HCT116 (cell line): ENCODE measurements at regions not wholly inside any gene's neighbourhood (a gene's known extent, or its start where the extent isn't known, plus 50 kb on each side); places are given as distances from the start of the nearest gene placed in this dataset.

Experiments
- ATAC-seq: fragments of 200-7000 bp; cut with Tn5 transposase; 2 replicates; pipeline ENCODE4 v1.9.1; 2020; ENCODE audit warnings: mild to moderate bottlenecking, moderate library complexity
- BruUV-seq: library from RNA; stranded (reverse); fragments of 400-500 nt; replicated peaks from 2 replicates; lab custom pipeline; 2021; lab: Mats Ljungman, UMichigan
- CTCF ChIA-PET: fragments of 300-600 bp; sonication (Branson Sonifier 250); formaldehyde crosslinking; loops from one replicate; lab custom pipeline; 2021; ENCODE audit warnings: antibody characterized with exemption; lab: Charles Lee
- POLR2A ChIA-PET: fragments of 300-600, 350-600 bp; sonication (Branson Sonifier 250); formaldehyde crosslinking; loops from one replicate; lab custom pipeline; 2021; ENCODE audit warnings: antibody characterized with exemption; lab: Charles Lee
- RAD21 ChIA-PET, 2 experiments: fragments of 300-600 bp; sonication (Branson Sonifier 250); formaldehyde crosslinking; loops; one replicate each; lab custom pipeline; 2023; ENCODE audit warnings: low total read pairs in 2 of 2; ENCODE audit not compliant: uncharacterized antibody in 2 of 2, unreplicated experiment in 2 of 2, low non-redundant PET in 1 of 2; lab: Charles Lee
- DNase-seq: peaks from one replicate; pipeline ENCODE4 v3.0.0-alpha.2; 2010; ENCODE audit warnings: low read depth, low spot score
- H2AFZ ChIP-seq: fragments of 200-600 bp; shearing (Covaris generic), sonication (generic); 2 replicates; pipeline ENCODE4 v1.6.1; 2017; ENCODE audit warnings: low read depth, mixed run types, mixed read lengths, antibody characterized with exemption, low read length; ENCODE audit not compliant: poor library complexity, severe bottlenecking
- H3K27ac ChIP-seq: 2 replicates; pipeline ENCODE4 v1.5.1; 2012; ENCODE audit warnings: low read depth, low read length
- H3K27me3 ChIP-seq: fragments of 200-600 bp; sonication (generic); 2 replicates; pipeline ENCODE4 v1.6.1; 2016; ENCODE audit warnings: mixed run types, low read length, mixed read lengths; ENCODE audit not compliant: insufficient read depth
- H3K36me3 ChIP-seq, 2 experiments: fragments of 200-500 bp in 1 of 2; fragments of 200-600 bp in 1 of 2; sonication (Bioruptor generic) in 1 of 2; sonication (generic) in 1 of 2; 2 replicates each; pipeline versions ENCODE4 v1.5.1 to v1.6.1; 2014 to 2016; ENCODE audit warnings: low read length in 2 of 2, inconsistent platforms in 1 of 2, mixed read lengths in 1 of 2, mixed run types in 1 of 2; ENCODE audit not compliant: insufficient read depth in 2 of 2, control insufficient read depth in 1 of 2
- H3K4me1 ChIP-seq, 2 experiments: fragments of 200-600 bp in 1 of 2; sonication (generic) in 1 of 2; 2 replicates each; pipeline versions ENCODE4 v1.5.1 to v1.6.1; 2012 to 2017; ENCODE audit warnings: low read length in 2 of 2, inconsistent platforms in 1 of 2, mild to moderate bottlenecking in 1 of 2, mixed read lengths in 1 of 2, mixed run types in 1 of 2, moderate library complexity in 1 of 2; ENCODE audit not compliant: insufficient read depth in 2 of 2, control insufficient read depth in 1 of 2
- H3K4me2 ChIP-seq: fragments of 200-600 bp; sonication (generic); 2 replicates; pipeline ENCODE4 v1.6.1; 2017; ENCODE audit warnings: mixed run types, low read length, mixed read lengths
- H3K4me3 ChIP-seq, 2 experiments: fragments of 200-600 bp in 1 of 2; sonication (generic) in 1 of 2; replicated peaks in 1 of 2; 2 replicates each; pipeline ENCODE4 v1.5.1; 2011 to 2016; ENCODE audit warnings: low read length in 2 of 2, control low read depth in 1 of 2, low read depth in 1 of 2, mild to moderate bottlenecking in 1 of 2, mixed read lengths in 1 of 2, mixed run types in 1 of 2
- H3K79me2 ChIP-seq: fragments of 200-600 bp; sonication (generic); 2 replicates; pipeline ENCODE4 v1.6.1; 2017; ENCODE audit warnings: mild to moderate bottlenecking, mixed run types, low read length, moderate library complexity, mixed read lengths; ENCODE audit not compliant: insufficient read depth
- H3K9ac ChIP-seq: fragments of 200-600 bp; sonication (generic); 2 replicates; pipeline ENCODE4 v1.6.1; 2016; ENCODE audit warnings: low read length, mixed read lengths
- H3K9me2 ChIP-seq: fragments of 200-600 bp; sonication (generic), shearing (Covaris generic); 2 replicates; pipeline ENCODE4 v1.6.1; 2017; ENCODE audit warnings: mixed run types, mild to moderate bottlenecking, moderate library complexity; ENCODE audit not compliant: insufficient read depth
- H3K9me3 ChIP-seq, 2 experiments: fragments of 200-500 bp in 1 of 2; fragments of 200-600 bp in 1 of 2; sonication (Bioruptor generic) in 1 of 2; sonication (generic) in 1 of 2; 2 replicates each; pipeline ENCODE4 v1.6.1; 2014 to 2017; ENCODE audit warnings: low read length in 2 of 2, mixed read lengths in 2 of 2, inconsistent platforms in 1 of 2, low read depth in 1 of 2, mild to moderate bottlenecking in 1 of 2, mixed run types in 1 of 2, moderate library complexity in 1 of 2; ENCODE audit not compliant: control insufficient read depth in 1 of 2, insufficient read depth in 1 of 2
- H4K20me1 ChIP-seq: fragments of 200-600 bp; sonication (generic), shearing (Covaris generic); 2 replicates; pipeline ENCODE4 v1.6.1; 2017; ENCODE audit warnings: mixed run types, mild to moderate bottlenecking, moderate library complexity; ENCODE audit not compliant: insufficient read depth
- CBX3 ChIP-seq: IDR thresholded peaks from 2 replicates; pipeline ENCODE4 v1.6.1; 2012; ENCODE audit warnings: low read depth
- CEBPB ChIP-seq: IDR thresholded peaks from 2 replicates; pipeline ENCODE4 v1.6.1; 2012; ENCODE audit warnings: low read depth
- EGR1 ChIP-seq: IDR thresholded peaks from 2 replicates; pipeline ENCODE4 v1.6.1; 2012; ENCODE audit warnings: low read depth
- EZH2 ChIP-seq: fragments of 200-600 bp; sonication (generic); IDR thresholded peaks from 2 replicates; pipeline ENCODE4 v1.6.1; 2017; ENCODE audit warnings: antibody characterized with exemption, mixed run types
- EZH2phosphoT487 ChIP-seq: fragments of 200-600 bp; IDR thresholded peaks from 2 replicates; pipeline ENCODE4 v1.6.1; 2018; ENCODE audit warnings: antibody characterized with exemption, borderline replicate concordance
- FOSL1 ChIP-seq: IDR thresholded peaks from 2 replicates; pipeline ENCODE4 v1.6.1; 2012; ENCODE audit warnings: low read depth
- JUND ChIP-seq: IDR thresholded peaks from 2 replicates; pipeline ENCODE4 v1.6.1; 2012
- POLR2A ChIP-seq: IDR thresholded peaks from 2 replicates; pipeline ENCODE4 v1.7.0; 2011; ENCODE audit warnings: borderline replicate concordance; ENCODE audit not compliant: insufficient read depth, insufficient read length; ENCODE audit errors: extremely low read depth
- POLR2AphosphoS5 ChIP-seq: IDR thresholded peaks from 2 replicates; pipeline ENCODE4 v1.6.1; 2011; ENCODE audit warnings: mild to moderate bottlenecking, low read depth, low read length, moderate library complexity
- RAD21 ChIP-seq: IDR thresholded peaks from 2 replicates; pipeline ENCODE4 v1.6.1; 2012; ENCODE audit warnings: low read depth, mild to moderate bottlenecking
- SIN3A ChIP-seq: IDR thresholded peaks from 2 replicates; pipeline ENCODE4 v1.6.1; 2012; ENCODE audit warnings: low read depth
- SP1 ChIP-seq: IDR thresholded peaks from 2 replicates; pipeline ENCODE4 v1.6.1; 2012; ENCODE audit warnings: low read depth
- SRF ChIP-seq: IDR thresholded peaks from 2 replicates; pipeline ENCODE4 v1.6.1; 2012; ENCODE audit warnings: low read depth
- TCF7L2 ChIP-seq: IDR thresholded peaks from 2 replicates; pipeline ENCODE4 v1.7.0; 2011; ENCODE audit warnings: borderline replicate concordance, inconsistent platforms; ENCODE audit not compliant: insufficient read depth, insufficient read length; ENCODE audit errors: extremely low read depth
- YY1 ChIP-seq: IDR thresholded peaks from 2 replicates; pipeline ENCODE4 v1.6.1; 2011; ENCODE audit warnings: low read length, low read depth, moderate library complexity, mild to moderate bottlenecking; ENCODE audit not compliant: insufficient replicate concordance; ENCODE audit errors: extremely low read depth
- ZNF274 ChIP-seq: fragments of 200-500 bp; sonication (Bioruptor generic); IDR thresholded peaks from 2 replicates; pipeline ENCODE4 v1.6.1; 2014; ENCODE audit warnings: mild to moderate bottlenecking, low read depth, low read length, inconsistent platforms
- intact Hi-C: fragments of 100-400 bp; cut with micrococcal nuclease; formaldehyde crosslinking; loops from 2 replicates; pipeline ENCODE4 v1.10.0; 2022
- TF ChIP-seq, protein P1 (sequence below): IDR thresholded peaks from 2 replicates; pipeline ENCODE4 v1.6.1; 2012
- TF ChIP-seq, protein P2 (sequence below): IDR thresholded peaks from 2 replicates; pipeline ENCODE4 v1.6.1; 2012; ENCODE audit warnings: low read depth
- TF ChIP-seq, protein P3 (sequence below), 3 experiments: fragments of 200-600 bp in 1 of 3; sonication (generic) in 1 of 3; IDR thresholded peaks in 2 of 3; conservative IDR thresholded peaks in 1 of 3; 2 replicates each; pipeline ENCODE4 v1.5.1; 2012 to 2017; ENCODE audit warnings: low read depth in 2 of 3, low read length in 2 of 3, antibody characterized with exemption in 1 of 3, borderline replicate concordance in 1 of 3, control low read depth in 1 of 3, mild to moderate bottlenecking in 1 of 3, mixed read lengths in 1 of 3, mixed run types in 1 of 3, moderate library complexity in 1 of 3; ENCODE audit not compliant: insufficient read depth in 1 of 3

DNA sequence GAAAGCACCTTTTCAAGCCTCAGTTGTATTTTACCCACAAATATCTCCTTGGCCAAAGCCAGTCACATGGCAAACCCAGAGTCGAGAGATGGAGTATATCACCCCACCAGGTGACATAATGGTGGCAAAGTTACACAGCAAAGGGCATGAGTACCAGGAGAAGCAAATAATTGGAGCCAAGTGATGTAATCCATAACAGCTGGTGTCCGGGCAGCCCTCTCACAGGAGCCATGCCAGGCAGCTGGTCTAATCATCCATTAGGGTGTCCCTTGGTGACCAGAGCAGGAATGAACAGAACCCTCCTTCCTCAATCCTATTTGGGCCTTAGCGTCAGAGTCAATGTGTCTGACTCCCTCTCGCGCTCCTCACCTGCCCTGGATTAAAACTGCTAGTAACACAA, 272.1 kb downstream of the LRFN2 start (continued):
- TF ChIP-seq CBX3: no peak
- no peak for TF ChIP-seq TCF7L2

DNA sequence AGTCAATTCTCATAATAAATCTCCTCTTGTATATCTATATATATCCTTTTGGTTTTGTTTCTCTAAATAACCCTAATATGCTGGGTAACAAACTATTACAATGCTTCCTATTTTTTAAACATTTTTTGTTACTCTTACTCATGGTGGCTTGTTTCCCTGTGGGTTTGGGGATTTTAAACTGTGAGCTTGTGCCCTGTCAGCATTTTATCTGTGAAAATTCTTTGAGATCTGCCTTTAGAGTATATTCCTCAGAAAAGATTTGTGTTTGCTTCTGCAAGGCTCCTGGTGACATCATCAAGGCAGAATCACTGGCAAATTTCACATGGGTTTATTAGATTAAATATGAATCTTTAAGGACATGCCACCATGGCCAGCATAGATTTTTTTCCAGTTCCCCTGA, 273.6 kb downstream of the LRFN2 start:
- H3K9ac ChIP-seq: no peak overlapping the region
- no peaks in the 10 kb centered on the region for H3K36me3 ChIP-seq
- intact Hi-C loops: no loop called here
- no peaks in the 10 kb centered on the region for H3K4me1 ChIP-seq
- H3K4me2 ChIP-seq: no peak overlapping the region
- no peak overlapping the region for H2AFZ ChIP-seq
- RAD21 ChIA-PET: no interaction called here
- H3K9me3 ChIP-seq: no peaks in the 10 kb centered on the region
- CTCF ChIA-PET: no interaction called here
- TF ChIP-seq, protein P1, sequence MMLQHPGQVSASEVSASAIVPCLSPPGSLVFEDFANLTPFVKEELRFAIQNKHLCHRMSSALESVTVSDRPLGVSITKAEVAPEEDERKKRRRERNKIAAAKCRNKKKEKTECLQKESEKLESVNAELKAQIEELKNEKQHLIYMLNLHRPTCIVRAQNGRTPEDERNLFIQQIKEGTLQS: no peak
- TF ChIP-seq JUND (no peak), SP1 (no peak), CEBPB (no peak), FOSL1 (no peak), TCF7L2 (no peak), CBX3 (no peak), SIN3A (no peak), YY1 (no peak), RAD21 (no peak), ZNF274 (no peak), POLR2A (no peak), SRF (no peak), EZH2phosphoT487 (no peak), EZH2 (no peak), POLR2AphosphoS5 (no peak), EGR1 (no peak)
- TF ChIP-seq, protein P2, sequence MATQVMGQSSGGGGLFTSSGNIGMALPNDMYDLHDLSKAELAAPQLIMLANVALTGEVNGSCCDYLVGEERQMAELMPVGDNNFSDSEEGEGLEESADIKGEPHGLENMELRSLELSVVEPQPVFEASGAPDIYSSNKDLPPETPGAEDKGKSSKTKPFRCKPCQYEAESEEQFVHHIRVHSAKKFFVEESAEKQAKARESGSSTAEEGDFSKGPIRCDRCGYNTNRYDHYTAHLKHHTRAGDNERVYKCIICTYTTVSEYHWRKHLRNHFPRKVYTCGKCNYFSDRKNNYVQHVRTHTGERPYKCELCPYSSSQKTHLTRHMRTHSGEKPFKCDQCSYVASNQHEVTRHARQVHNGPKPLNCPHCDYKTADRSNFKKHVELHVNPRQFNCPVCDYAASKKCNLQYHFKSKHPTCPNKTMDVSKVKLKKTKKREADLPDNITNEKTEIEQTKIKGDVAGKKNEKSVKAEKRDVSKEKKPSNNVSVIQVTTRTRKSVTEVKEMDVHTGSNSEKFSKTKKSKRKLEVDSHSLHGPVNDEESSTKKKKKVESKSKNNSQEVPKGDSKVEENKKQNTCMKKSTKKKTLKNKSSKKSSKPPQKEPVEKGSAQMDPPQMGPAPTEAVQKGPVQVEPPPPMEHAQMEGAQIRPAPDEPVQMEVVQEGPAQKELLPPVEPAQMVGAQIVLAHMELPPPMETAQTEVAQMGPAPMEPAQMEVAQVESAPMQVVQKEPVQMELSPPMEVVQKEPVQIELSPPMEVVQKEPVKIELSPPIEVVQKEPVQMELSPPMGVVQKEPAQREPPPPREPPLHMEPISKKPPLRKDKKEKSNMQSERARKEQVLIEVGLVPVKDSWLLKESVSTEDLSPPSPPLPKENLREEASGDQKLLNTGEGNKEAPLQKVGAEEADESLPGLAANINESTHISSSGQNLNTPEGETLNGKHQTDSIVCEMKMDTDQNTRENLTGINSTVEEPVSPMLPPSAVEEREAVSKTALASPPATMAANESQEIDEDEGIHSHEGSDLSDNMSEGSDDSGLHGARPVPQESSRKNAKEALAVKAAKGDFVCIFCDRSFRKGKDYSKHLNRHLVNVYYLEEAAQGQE: no peak
- TF ChIP-seq, protein P3, sequence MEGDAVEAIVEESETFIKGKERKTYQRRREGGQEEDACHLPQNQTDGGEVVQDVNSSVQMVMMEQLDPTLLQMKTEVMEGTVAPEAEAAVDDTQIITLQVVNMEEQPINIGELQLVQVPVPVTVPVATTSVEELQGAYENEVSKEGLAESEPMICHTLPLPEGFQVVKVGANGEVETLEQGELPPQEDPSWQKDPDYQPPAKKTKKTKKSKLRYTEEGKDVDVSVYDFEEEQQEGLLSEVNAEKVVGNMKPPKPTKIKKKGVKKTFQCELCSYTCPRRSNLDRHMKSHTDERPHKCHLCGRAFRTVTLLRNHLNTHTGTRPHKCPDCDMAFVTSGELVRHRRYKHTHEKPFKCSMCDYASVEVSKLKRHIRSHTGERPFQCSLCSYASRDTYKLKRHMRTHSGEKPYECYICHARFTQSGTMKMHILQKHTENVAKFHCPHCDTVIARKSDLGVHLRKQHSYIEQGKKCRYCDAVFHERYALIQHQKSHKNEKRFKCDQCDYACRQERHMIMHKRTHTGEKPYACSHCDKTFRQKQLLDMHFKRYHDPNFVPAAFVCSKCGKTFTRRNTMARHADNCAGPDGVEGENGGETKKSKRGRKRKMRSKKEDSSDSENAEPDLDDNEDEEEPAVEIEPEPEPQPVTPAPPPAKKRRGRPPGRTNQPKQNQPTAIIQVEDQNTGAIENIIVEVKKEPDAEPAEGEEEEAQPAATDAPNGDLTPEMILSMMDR (IDR thresholded peaks at IDR 0.05 in 2 of 3, conservative IDR thresholded peaks at IDR 0.05 in 1 of 3; ENCODE audit: borderline replicate concordance in 1 of 3, insufficient read depth in 1 of 3, low read depth in 2 of 3, low read length in 2 of 3): no peak
- ATAC-seq (no peak), DNase-seq (no peak)
- H3K27me3 ChIP-seq: peaks cover 68% of the 10 kb centered on the region
- H3K9me2 ChIP-seq: no peaks in the 10 kb centered on the region
- POLR2A ChIA-PET: no interaction called here
- H3K27ac ChIP-seq: no peak overlapping the region
- H3K4me3 ChIP-seq: no peak overlapping the region
- no TSS peak for BruUV-seq
- H3K79me2 ChIP-seq: no peaks in the 10 kb centered on the region
- no peaks in the 10 kb centered on the region for H4K20me1 ChIP-seq
